ENCODE measurements at regions not wholly inside any gene's neighbourhood (a gene's known extent, or its start where the extent isn't known, plus 50 kb on each side); places are given as distances from the start of the nearest gene placed in this dataset.

- WGBS, 2 donors, result 36 to 64% methylated on average over 2 to 6 of the region's 6 CpGs
- Histone ChIP-seq H3K27me3 (no peaks in the 10 kb centered on the region), H3K36me3 (peaks cover 0 to 3% (median 0%) of the 10 kb centered on the region in 4 donors), H3K4me3 (no peak overlapping the region), H3K27ac (no peak overlapping the region), H3K9me3 (peaks cover 0 to 5% (median 3%) of the 10 kb centered on the region in 4 donors), H3K4me1 (peaks cover 0 to 9% (median 2%) of the 10 kb centered on the region in 4 donors)
- peak in 1 of 2 donors; percentile 80 for ATAC-seq (ENCODE audit: low FRiP score in 2 of 2)
- TF ChIP-seq POLR2A (IDR thresholded peaks at IDR 0.05), result no peak
- no peak for TF ChIP-seq EP300 (IDR thresholded peaks at IDR 0.05)
- TF ChIP-seq POLR2AphosphoS5 (IDR thresholded peaks at IDR 0.05), result no peak
- no peak for TF ChIP-seq CTCF (IDR thresholded peaks at IDR 0.05)
- no peak for DNase-seq
Observed at GRCh38 chr10:94274142-94274787, 88.5 kb downstream of the NOC3L start.

GRCh38 chr10:94276140-94276539 lies 86.6 kb downstream of the NOC3L start:
- no peaks in the 10 kb centered on the region for H3K27me3 ChIP-seq
- no peak for ATAC-seq (ENCODE audit: low FRiP score in 2 of 2)
- 73 to 75% methylated on average over 3 of the region's 3 CpGs for WGBS, 2 donors
- H3K36me3 ChIP-seq, result no peaks in the 10 kb centered on the region
- no peak for DNase-seq
- no peak overlapping the region for H3K27ac ChIP-seq
- no peak overlapping the region for H3K4me3 ChIP-seq
- H3K9me3 ChIP-seq, result peaks cover 0 to 5% (median 3%) of the 10 kb centered on the region in 4 donors
- H3K4me1 ChIP-seq, result peaks cover 0 to 9% (median 5%) of the 10 kb centered on the region in 4 donors
- TF ChIP-seq EP300 (IDR thresholded peaks at IDR 0.05), result no peak
- no peak for TF ChIP-seq POLR2A (IDR thresholded peaks at IDR 0.05)
- TF ChIP-seq CTCF (IDR thresholded peaks at IDR 0.05), result no peak
- TF ChIP-seq POLR2AphosphoS5 (IDR thresholded peaks at IDR 0.05), result no peak

- TF ChIP-seq EP300 (IDR thresholded peaks at IDR 0.05) (no peak), POLR2A (IDR thresholded peaks at IDR 0.05) (no peak), CTCF (IDR thresholded peaks at IDR 0.05) (no peak), POLR2AphosphoS5 (IDR thresholded peaks at IDR 0.05) (no peak)
- peaks cover 0 to 9% (median 5%) of the 10 kb centered on the region in 4 donors for H3K4me1 ChIP-seq
- no peaks in the 10 kb centered on the region for H3K9me3 ChIP-seq
- no peak overlapping the region for H3K27ac ChIP-seq
- WGBS, 2 donors, result 79 to 82% methylated on average over 6 of the region's 6 CpGs
- no peak overlapping the region for H3K4me3 ChIP-seq
- ATAC-seq (ENCODE audit: low FRiP score in 2 of 2), result no peak
- no peak for DNase-seq
- no peaks in the 10 kb centered on the region for H3K36me3 ChIP-seq
- H3K27me3 ChIP-seq, result no peaks in the 10 kb centered on the region
Observed at GRCh38 chr10:94277450-94277849, 85.3 kb downstream of the NOC3L start.

GRCh38 chr10:94279835-94280709 lies 82.7 kb downstream of the NOC3L start:
- Histone ChIP-seq H3K4me1 (peaks cover 0 to 6% (median 0%) of the 10 kb centered on the region in 4 donors), H3K9me3 (no peaks in the 10 kb centered on the region), H3K4me3 (no peak overlapping the region), H3K27ac (no peak overlapping the region), H3K36me3 (no peaks in the 10 kb centered on the region), H3K27me3 (no peaks in the 10 kb centered on the region)
- TF ChIP-seq POLR2A (IDR thresholded peaks at IDR 0.05) (no peak), CTCF (IDR thresholded peaks at IDR 0.05) (peak; percentile 51 to 82 (median 67))
- WGBS, 2 donors, result 52 to 53% methylated on average over 14 of the region's 14 CpGs
- ATAC-seq (ENCODE audit: low FRiP score in 2 of 2), result peak; percentile 74 to 82
- DNase-seq, result peak in 1 of 2 donors; percentile 30
